MM.1S (cell line): ENCODE measurements at regions not wholly inside any gene's neighbourhood (a gene's known extent, or its start where the extent isn't known, plus 50 kb on each side); places are given as distances from the start of the nearest gene placed in this dataset.

Source experiments
- DNase-seq: peaks from one replicate; pipeline ENCODE4 v3.0.0-alpha.2; 2015
- H2AFZ ChIP-seq: fragments of 300-600 bp; sonication (generic); 2 replicates; pipeline ENCODE4 v1.6.0; 2016; ENCODE audit warnings: antibody characterized with exemption, low read length
- H3F3A ChIP-seq: fragments of 300-600 bp; sonication (generic); 2 replicates; pipeline ENCODE4 v1.6.1; 2016; ENCODE audit warnings: mild to moderate bottlenecking, antibody characterized with exemption, low read length, moderate library complexity, mixed read lengths; ENCODE audit not compliant: insufficient read depth
- H3K27ac ChIP-seq: fragments of 300-600 bp; sonication (generic); 2 replicates; pipeline ENCODE4 v1.5.1; 2016; ENCODE audit warnings: mild to moderate bottlenecking, low read length
- H3K27me3 ChIP-seq: fragments of 300-600 bp; sonication (generic); replicated peaks from 2 replicates; pipeline ENCODE4 v1.6.0; 2016; ENCODE audit warnings: low read length; ENCODE audit not compliant: insufficient read depth
- H3K36me3 ChIP-seq: fragments of 300-600 bp; sonication (generic); replicated peaks from 2 replicates; pipeline ENCODE4 v1.6.1; 2016; ENCODE audit warnings: mild to moderate bottlenecking, low read length, mixed read lengths; ENCODE audit not compliant: insufficient read depth
- H3K4me1 ChIP-seq: fragments of 300-600 bp; sonication (generic); 2 replicates; pipeline ENCODE4 v1.6.1; 2016; ENCODE audit warnings: low read length, mixed read lengths
- H3K4me2 ChIP-seq: fragments of 300-600 bp; sonication (generic); 2 replicates; pipeline ENCODE4 v1.6.0; 2016; ENCODE audit warnings: low read depth, low read length
- H3K4me3 ChIP-seq: fragments of 300-600 bp; sonication (generic); 2 replicates; pipeline ENCODE4 v1.5.1; 2016; ENCODE audit warnings: low read length, mixed read lengths
- H3K79me2 ChIP-seq: fragments of 300-600 bp; sonication (generic); 2 replicates; pipeline ENCODE4 v1.6.1; 2016; ENCODE audit warnings: mixed run types, low read length, mixed read lengths
- H3K9ac ChIP-seq: fragments of 300-600 bp; sonication (generic); 2 replicates; pipeline ENCODE4 v1.6.1; 2016; ENCODE audit warnings: low read length, mixed read lengths
- H3K9me2 ChIP-seq: fragments of 300-600 bp; sonication (generic); replicated peaks from 2 replicates; pipeline ENCODE4 v1.6.1; 2016; ENCODE audit warnings: mild to moderate bottlenecking, low read length, mixed read lengths; ENCODE audit not compliant: insufficient read depth
- H3K9me3 ChIP-seq: fragments of 300-600 bp; sonication (generic); replicated peaks from 2 replicates; pipeline ENCODE4 v1.6.1; 2016; ENCODE audit warnings: mild to moderate bottlenecking, low read length, mixed read lengths; ENCODE audit not compliant: insufficient read depth
- H4K20me1 ChIP-seq: fragments of 300-600 bp; sonication (generic); 2 replicates; pipeline ENCODE4 v1.6.1; 2016; ENCODE audit warnings: mild to moderate bottlenecking, low read length, moderate library complexity, mixed read lengths; ENCODE audit not compliant: insufficient read depth
- CTCF ChIP-seq: fragments of 300-600 bp; sonication (generic); IDR thresholded peaks from 2 replicates; pipeline ENCODE4 v1.5.1; 2016; ENCODE audit warnings: antibody characterized with exemption, low read length, mixed read lengths
- EZH2 ChIP-seq: fragments of 300-600 bp; sonication (generic); optimal IDR thresholded peaks from 2 replicates; pipeline ENCODE3; 2017; ENCODE audit warnings: low read depth, mild to moderate bottlenecking, antibody characterized with exemption, low read length, mixed read lengths
- EZH2phosphoT487 ChIP-seq: fragments of 300-600 bp; sonication (generic); IDR thresholded peaks from 2 replicates; pipeline ENCODE4 v1.6.1; 2018; ENCODE audit warnings: antibody characterized with exemption, low read length

DNA sequence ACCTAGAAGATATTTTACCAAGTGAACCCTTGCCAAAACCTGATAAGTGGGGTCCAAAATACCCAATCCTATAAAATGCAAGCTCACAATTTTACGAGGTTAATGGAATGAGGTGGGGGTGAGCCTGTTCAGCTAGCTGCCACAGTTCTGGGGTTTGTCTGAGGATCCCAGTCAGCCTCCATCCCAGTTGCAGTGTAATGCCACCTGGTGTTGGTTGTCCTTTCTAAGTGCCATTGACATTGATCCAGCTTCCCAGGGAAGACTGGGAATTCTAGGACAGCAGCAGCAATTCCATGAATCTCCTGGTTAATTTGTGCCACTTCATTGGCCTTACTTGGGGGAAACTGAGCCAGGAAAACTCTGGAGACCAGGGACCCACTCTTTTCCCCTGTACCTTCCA, 298.3 kb downstream of the RWDD3 start:
- H3K4me3 ChIP-seq: no peak overlapping the region
- no peak for DNase-seq
- H3K4me2 ChIP-seq: no peak overlapping the region
- H3K9ac ChIP-seq: no peak overlapping the region
- H2AFZ ChIP-seq: no peak overlapping the region
- no peaks in the 10 kb centered on the region for H3K9me2 ChIP-seq
- no peaks in the 10 kb centered on the region for H3K9me3 ChIP-seq
- no peaks in the 10 kb centered on the region for H3F3A ChIP-seq
- H3K4me1 ChIP-seq: no peaks in the 10 kb centered on the region
- H3K27me3 ChIP-seq: no peaks in the 10 kb centered on the region
- TF ChIP-seq CTCF (no peak), EZH2 (no peak), EZH2phosphoT487 (no peak)
- no peaks in the 10 kb centered on the region for H4K20me1 ChIP-seq
- no peak overlapping the region for H3K27ac ChIP-seq
- no peaks in the 10 kb centered on the region for H3K36me3 ChIP-seq
- H3K79me2 ChIP-seq: no peaks in the 10 kb centered on the region

DNA sequence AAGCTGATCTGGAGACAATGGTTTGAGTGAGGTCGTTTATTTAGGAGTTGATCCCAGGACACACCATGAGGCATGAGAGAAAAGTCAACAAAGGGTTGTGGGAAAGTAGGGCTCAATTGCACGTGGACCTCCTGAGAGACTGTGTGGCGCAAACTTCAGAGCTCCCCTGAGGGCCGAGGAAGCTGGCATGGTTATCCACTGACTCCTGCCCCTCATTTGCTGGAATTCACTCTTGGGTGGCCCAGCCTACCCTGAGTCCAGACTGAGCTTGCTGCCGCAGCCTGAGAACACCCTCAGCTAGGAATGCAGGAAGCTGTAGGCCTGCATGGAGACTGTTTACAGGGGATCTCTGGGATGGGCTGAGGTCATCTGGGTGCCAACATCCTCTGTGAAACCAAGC, 301.0 kb downstream of the RWDD3 start:
- Histone ChIP-seq H3K4me1 (no peaks in the 10 kb centered on the region), H4K20me1 (no peaks in the 10 kb centered on the region), H3K27ac (no peak overlapping the region), H3K9me2 (no peaks in the 10 kb centered on the region), H3K4me3 (no peak overlapping the region), H3K9me3 (no peaks in the 10 kb centered on the region), H3K27me3 (no peaks in the 10 kb centered on the region), H3K9ac (no peak overlapping the region), H3K36me3 (no peaks in the 10 kb centered on the region), H3K79me2 (no peaks in the 10 kb centered on the region), H2AFZ (no peak overlapping the region), H3K4me2 (no peak overlapping the region), H3F3A (no peaks in the 10 kb centered on the region)
- TF ChIP-seq EZH2 (no peak), CTCF (no peak), EZH2phosphoT487 (no peak)
- no peak for DNase-seq

GRCh38 chr1:95535614-95536013, 301.6 kb downstream of the RWDD3 start:
- Histone ChIP-seq H3K79me2 (no peaks in the 10 kb centered on the region), H3K27me3 (no peaks in the 10 kb centered on the region), H3F3A (no peaks in the 10 kb centered on the region), H3K4me3 (no peak overlapping the region), H3K36me3 (no peaks in the 10 kb centered on the region), H3K9me2 (no peaks in the 10 kb centered on the region), H3K4me1 (no peaks in the 10 kb centered on the region), H3K4me2 (no peak overlapping the region), H3K9me3 (no peaks in the 10 kb centered on the region), H4K20me1 (no peaks in the 10 kb centered on the region), H3K9ac (no peak overlapping the region), H2AFZ (no peak overlapping the region), H3K27ac (no peak overlapping the region)
- TF ChIP-seq CTCF: no peak
- no peak for TF ChIP-seq EZH2
- no peak for TF ChIP-seq EZH2phosphoT487
- no peak for DNase-seq

DNA sequence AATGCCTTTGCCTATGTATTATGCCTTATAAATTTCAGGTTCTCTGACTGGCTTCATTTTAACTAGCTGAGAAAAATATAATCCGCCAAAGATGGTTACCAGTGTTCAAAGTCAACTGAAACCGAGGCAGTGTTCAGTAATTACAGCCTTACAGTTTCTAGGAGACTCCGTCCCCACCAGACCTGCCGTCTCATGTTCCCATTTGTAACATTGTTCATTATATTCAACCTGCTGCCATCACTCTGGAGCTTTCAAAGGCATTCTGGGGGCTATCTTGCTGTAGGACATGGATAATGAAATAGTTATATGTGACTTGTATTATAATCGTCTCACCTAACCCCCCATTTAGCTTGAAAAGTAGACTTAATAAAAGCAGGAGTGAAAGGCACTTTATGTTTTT, 302.5 kb downstream of the RWDD3 start:
- no peak overlapping the region for H3K4me3 ChIP-seq
- no peak overlapping the region for H2AFZ ChIP-seq
- no peak overlapping the region for H3K4me2 ChIP-seq
- H3K79me2 ChIP-seq: no peaks in the 10 kb centered on the region
- H3K9ac ChIP-seq: no peak overlapping the region
- no peaks in the 10 kb centered on the region for H3K36me3 ChIP-seq
- DNase-seq: no peak
- no peaks in the 10 kb centered on the region for H4K20me1 ChIP-seq
- no peaks in the 10 kb centered on the region for H3K9me2 ChIP-seq
- no peaks in the 10 kb centered on the region for H3K4me1 ChIP-seq
- no peaks in the 10 kb centered on the region for H3K27me3 ChIP-seq
- no peaks in the 10 kb centered on the region for H3K9me3 ChIP-seq
- no peak overlapping the region for H3K27ac ChIP-seq
- no peaks in the 10 kb centered on the region for H3F3A ChIP-seq
- TF ChIP-seq CTCF: no peak
